Left ventricle myocardium inferior (tissue), 1 donor: ENCODE measurements at regions not wholly inside any gene's neighbourhood (a gene's known extent, or its start where the extent isn't known, plus 50 kb on each side); places are given as distances from the start of the nearest gene placed in this dataset.

Experiments used
- DNase-seq: peaks from one replicate; pipeline ENCODE4 v3.0.0-alpha.2; 2020
- H3K27ac ChIP-seq: fragments of 200-600 bp; replicated peaks from 2 replicates; pipeline ENCODE4 v1.8.0; 2021
- H3K27me3 ChIP-seq: fragments of 200-600 bp; 2 replicates; pipeline ENCODE4 v1.8.0; 2021; ENCODE audit warnings: low read depth
- H3K36me3 ChIP-seq: fragments of 200-600 bp; 2 replicates; pipeline ENCODE4 v1.8.0; 2021
- H3K4me1 ChIP-seq: fragments of 200-600 bp; 2 replicates; pipeline ENCODE4 v1.8.0; 2021
- H3K4me3 ChIP-seq: fragments of 200-600 bp; 2 replicates; pipeline ENCODE4 v1.8.0; 2021; ENCODE audit warnings: mild to moderate bottlenecking, moderate library complexity
- H3K9me3 ChIP-seq: fragments of 200-600 bp; replicated peaks from 2 replicates; pipeline ENCODE4 v1.8.0; 2021
- CTCF ChIP-seq: fragments of 200-600 bp; IDR thresholded peaks from 2 replicates; pipeline ENCODE4 v1.8.0; 2021; ENCODE audit warnings: antibody characterized with exemption, mild to moderate bottlenecking, borderline replicate concordance
- intact Hi-C: fragments of 100-400 bp; cut with micrococcal nuclease; formaldehyde crosslinking; loops from one replicate; pipeline ENCODE4 v1.11.0; 2022
- donor health status: DM: no; HTN: yes; CAD: no; lungs with severe emphysema.

GRCh38 chr1:195450794-195451193 lies 1157.4 kb downstream of the KCNT2 start:
- H3K27me3 ChIP-seq = no peaks in the 10 kb centered on the region
- no peak for DNase-seq
- H3K4me1 ChIP-seq = no peaks in the 10 kb centered on the region
- no peak overlapping the region for H3K27ac ChIP-seq
- H3K36me3 ChIP-seq = no peaks in the 10 kb centered on the region
- TF ChIP-seq CTCF = no peak
- intact Hi-C loops = no loop called here
- H3K4me3 ChIP-seq = no peak overlapping the region
- peaks cover 54% of the 10 kb centered on the region for H3K9me3 ChIP-seq

DNA sequence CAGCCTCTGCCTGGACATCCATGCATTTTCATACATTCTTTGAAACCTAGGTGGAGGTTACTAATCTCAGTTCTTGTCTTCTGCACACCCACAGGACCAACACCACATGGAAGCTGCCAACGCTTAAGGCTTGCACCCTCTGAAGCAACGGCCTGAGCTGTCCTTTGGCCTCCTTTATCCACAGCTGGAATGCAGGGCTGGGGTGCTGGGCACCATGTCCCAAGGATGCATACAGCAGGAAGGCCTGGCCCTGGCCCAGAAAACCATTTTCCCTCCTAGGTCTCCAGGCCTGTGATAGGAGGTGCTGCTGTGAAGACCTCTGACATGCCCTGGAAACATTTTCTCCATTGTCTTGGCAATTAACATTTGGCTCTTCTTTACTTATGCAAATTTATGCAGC lies 1168.6 kb downstream of the KCNT2 start:
- no peak for TF ChIP-seq CTCF
- H3K27ac ChIP-seq = no peak overlapping the region
- intact Hi-C loops = no loop called here
- H3K27me3 ChIP-seq = no peaks in the 10 kb centered on the region
- no peak overlapping the region for H3K4me3 ChIP-seq
- H3K9me3 ChIP-seq = no peaks in the 10 kb centered on the region
- no peaks in the 10 kb centered on the region for H3K36me3 ChIP-seq
- no peaks in the 10 kb centered on the region for H3K4me1 ChIP-seq
- no peak for DNase-seq

GRCh38 chr1:195434566-195435203 lies 1173.6 kb downstream of the KCNT2 start:
- no peaks in the 10 kb centered on the region for H3K4me1 ChIP-seq
- no peaks in the 10 kb centered on the region for H3K27me3 ChIP-seq
- intact Hi-C loops = no loop called here
- TF ChIP-seq CTCF = no peak
- no peaks in the 10 kb centered on the region for H3K36me3 ChIP-seq
- H3K27ac ChIP-seq = no peak overlapping the region
- no peak for DNase-seq
- H3K9me3 ChIP-seq = no peaks in the 10 kb centered on the region
- H3K4me3 ChIP-seq = no peak overlapping the region

DNA sequence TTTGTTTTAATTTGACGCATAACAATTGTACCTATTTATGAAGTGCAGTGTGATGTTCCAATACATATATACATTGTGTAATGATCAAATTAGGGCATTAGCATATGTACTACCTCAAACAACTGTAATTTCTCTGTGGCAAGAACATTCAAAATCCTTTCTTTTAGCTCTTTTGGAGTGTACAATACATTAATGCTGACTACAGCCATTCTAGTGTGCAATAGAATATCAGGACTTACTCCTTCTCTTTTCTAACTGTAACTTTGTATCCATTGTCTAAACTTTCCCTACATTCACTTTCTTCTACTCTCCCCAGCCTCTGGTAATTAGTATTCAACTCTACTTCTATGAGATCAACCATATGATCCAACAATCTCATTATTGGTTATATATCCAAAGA lies 1177.4 kb downstream of the KCNT2 start:
- no peak for TF ChIP-seq CTCF
- no peak overlapping the region for H3K4me3 ChIP-seq
- no peaks in the 10 kb centered on the region for H3K27me3 ChIP-seq
- no peaks in the 10 kb centered on the region for H3K36me3 ChIP-seq
- no peak for DNase-seq
- no peak overlapping the region for H3K27ac ChIP-seq
- no peaks in the 10 kb centered on the region for H3K4me1 ChIP-seq
- intact Hi-C loops = no loop called here
- no peaks in the 10 kb centered on the region for H3K9me3 ChIP-seq

- Histone ChIP-seq H3K9me3 (no peaks in the 10 kb centered on the region), H3K36me3 (no peaks in the 10 kb centered on the region), H3K4me3 (no peak overlapping the region), H3K27me3 (no peaks in the 10 kb centered on the region), H3K4me1 (no peaks in the 10 kb centered on the region), H3K27ac (no peak overlapping the region)
- intact Hi-C loops = no loop called here
- TF ChIP-seq CTCF = no peak
- DNase-seq = no peak
Measured at GRCh38 chr1:195428927-195429326, 1179.3 kb downstream of the KCNT2 start.
